ENCODE measurements at regions not wholly inside any gene's neighbourhood (a gene's known extent, or its start where the extent isn't known, plus 50 kb on each side); places are given as distances from the start of the nearest gene placed in this dataset.

- no peak for DNase-seq (ENCODE audit: low spot score)
- Histone ChIP-seq H3K36me3 (ENCODE audit: control insufficient read depth in 4 of 4, insufficient read depth in 3 of 4, low read depth in 1 of 4, low read length in 3 of 4) (no peaks in the 10 kb centered on the region), H3K4me3 (ENCODE audit: low read depth in 1 of 3, low read length in 3 of 3) (no peak overlapping the region), H3K9ac (ENCODE audit: low read depth in 1 of 2, low read length in 2 of 2) (no peak overlapping the region), H3K27ac (ENCODE audit: low read depth in 1 of 2, low read length in 2 of 2) (no peak overlapping the region), H3K4me1 (ENCODE audit: control insufficient read depth in 4 of 4, insufficient read depth in 4 of 4, low read length in 3 of 4) (no peaks in the 10 kb centered on the region), H3K9me3 (ENCODE audit: control insufficient read depth in 4 of 4, low read length in 3 of 4) (no peaks in the 10 kb centered on the region), H3K27me3 (ENCODE audit: control insufficient read depth in 4 of 4, insufficient read depth in 4 of 4, low read length in 3 of 4) (no peaks in the 10 kb centered on the region)
- no peak for TF ChIP-seq GABPA (IDR thresholded peaks at IDR 0.05 in 1 of 2, conservative IDR thresholded peaks at IDR 0.05 in 1 of 2)
- TF ChIP-seq TAF1 (conservative IDR thresholded peaks at IDR 0.05): no peak
- TF ChIP-seq RXRA (IDR thresholded peaks at IDR 0.05): no peak
- TF ChIP-seq CTCF (IDR thresholded peaks at IDR 0.05; ENCODE audit: low read depth, low read length, missing input control): no peak
- TF ChIP-seq FOXA1 (IDR thresholded peaks at IDR 0.05): no peak
- no peak for TF ChIP-seq ZBTB33 (IDR thresholded peaks at IDR 0.05)
- no peak for TF ChIP-seq YY1 (IDR thresholded peaks at IDR 0.05)
- TF ChIP-seq RAD21 (IDR thresholded peaks at IDR 0.05): no peak
- TF ChIP-seq REST (IDR thresholded peaks at IDR 0.05): no peak
- no peak for TF ChIP-seq FOXA2 (IDR thresholded peaks at IDR 0.05)
- TF ChIP-seq MAX (IDR thresholded peaks at IDR 0.05): no peak
- TF ChIP-seq NR2F2 (IDR thresholded peaks at IDR 0.05): no peak
- TF ChIP-seq JUND (IDR thresholded peaks at IDR 0.05): no peak
- no peak for TF ChIP-seq SP1 (IDR thresholded peaks at IDR 0.05)
- no peak for TF ChIP-seq ATF3 (IDR thresholded peaks at IDR 0.05)
- no peak for TF ChIP-seq EGR1 (IDR thresholded peaks at IDR 0.05; ENCODE audit: low read depth in 2 of 2)
- no peak for TF ChIP-seq HNF4G (IDR thresholded peaks at IDR 0.05)
Observed at GRCh38 chr3:102346897-102347296, 87.9 kb upstream of the ZPLD1 start.

- no peak for DNase-seq (ENCODE audit: low spot score)
- 62% methylated on average over 2 of the region's 2 CpGs for WGBS
- Histone ChIP-seq H3K9ac (ENCODE audit: low read depth in 1 of 2, low read length in 2 of 2) (no peak overlapping the region), H3K4me1 (ENCODE audit: control insufficient read depth in 4 of 4, insufficient read depth in 4 of 4, low read length in 3 of 4) (no peaks in the 10 kb centered on the region), H3K27me3 (ENCODE audit: control insufficient read depth in 4 of 4, insufficient read depth in 4 of 4, low read length in 3 of 4) (no peaks in the 10 kb centered on the region), H3K27ac (ENCODE audit: low read depth in 1 of 2, low read length in 2 of 2) (no peak overlapping the region), H3K4me3 (ENCODE audit: low read depth in 1 of 3, low read length in 3 of 3) (no peak overlapping the region), H3K36me3 (ENCODE audit: control insufficient read depth in 4 of 4, insufficient read depth in 3 of 4, low read depth in 1 of 4, low read length in 3 of 4) (no peaks in the 10 kb centered on the region), H3K9me3 (ENCODE audit: control insufficient read depth in 4 of 4, low read length in 3 of 4) (no peaks in the 10 kb centered on the region)
- TF ChIP-seq NR2F2 (IDR thresholded peaks at IDR 0.05) (no peak), FOXA2 (IDR thresholded peaks at IDR 0.05) (no peak), GABPA (IDR thresholded peaks at IDR 0.05 in 1 of 2, conservative IDR thresholded peaks at IDR 0.05 in 1 of 2) (no peak), ZBTB33 (IDR thresholded peaks at IDR 0.05) (no peak), REST (IDR thresholded peaks at IDR 0.05) (no peak), RXRA (IDR thresholded peaks at IDR 0.05) (no peak)
Observed at GRCh38 chr3:102348904-102349303, 85.9 kb upstream of the ZPLD1 start.
